Transverse colon (tissue), 3 donors: ENCODE measurements at regions not wholly inside any gene's neighbourhood (a gene's known extent, or its start where the extent isn't known, plus 50 kb on each side); places are given as distances from the start of the nearest gene placed in this dataset.

Experiments
- CTCF ChIP-seq, 5 experiments: fragments of 200-600 bp in 3 of 5; fragments of 450-650 bp in 2 of 5; sonication (generic) in 3 of 5; IDR thresholded peaks; 1 replicate in 2 of 5; 2 replicates in 3 of 5; pipeline ENCODE4 v1.5.1; 2016 to 2017; ENCODE audit warnings: antibody characterized with exemption in 5 of 5, inconsistent platforms in 3 of 5, mild to moderate bottlenecking in 2 of 5, moderate library complexity in 1 of 5
- EP300 ChIP-seq: sonication (generic); formaldehyde crosslinking; IDR thresholded peaks from one replicate; pipeline ENCODE4 v1.6.1; 2017; ENCODE audit warnings: antibody characterized with exemption, low read depth

- TF ChIP-seq CTCF (IDR thresholded peaks at IDR 0.05) (no peak), EP300 (no peak)
Measured at GRCh38 chr16:76897816-76898215, 293.2 kb upstream of the MON1B start.
